ENCODE measurements at regions not wholly inside any gene's neighbourhood (a gene's known extent, or its start where the extent isn't known, plus 50 kb on each side); places are given as distances from the start of the nearest gene placed in this dataset.

DNA sequence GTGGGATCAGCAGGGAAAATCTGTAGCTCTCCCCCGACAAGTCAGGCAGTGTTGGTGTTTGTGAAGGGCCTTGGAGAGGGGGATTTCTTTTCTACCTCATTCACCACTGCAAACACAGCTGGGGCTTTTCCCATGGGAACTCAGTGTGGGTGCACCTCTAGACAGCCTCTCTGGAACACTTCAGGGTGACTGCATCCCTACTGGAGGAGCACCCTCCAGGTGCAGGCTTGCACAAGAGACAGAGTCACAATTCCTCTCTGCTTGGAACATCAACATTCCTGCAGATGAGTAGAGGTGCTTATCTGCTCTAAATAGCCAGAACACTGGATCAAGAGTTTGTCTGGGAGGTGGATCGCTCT lies 72.7 kb upstream of the AKAP13 start:
- no peak for DNase-seq

DNA sequence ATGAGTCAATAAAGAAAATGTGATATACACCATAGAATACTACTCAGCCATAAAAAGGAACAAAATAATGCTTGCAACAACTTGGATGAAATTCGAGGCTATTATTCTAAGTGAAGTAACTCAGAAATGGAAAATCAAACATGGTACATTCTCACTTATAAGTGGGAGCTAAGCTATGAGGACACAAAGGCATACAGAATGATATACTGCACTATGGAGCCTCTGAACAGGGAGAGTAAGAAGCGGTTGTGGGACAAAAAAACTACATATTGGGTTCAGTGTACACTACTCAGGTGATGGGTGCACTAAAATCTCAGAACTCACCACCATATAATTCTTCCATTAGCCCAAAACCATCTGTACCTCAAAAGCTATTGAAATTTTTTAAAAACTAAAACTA lies 68.8 kb upstream of the AKAP13 start:
- no peak for DNase-seq

DNA sequence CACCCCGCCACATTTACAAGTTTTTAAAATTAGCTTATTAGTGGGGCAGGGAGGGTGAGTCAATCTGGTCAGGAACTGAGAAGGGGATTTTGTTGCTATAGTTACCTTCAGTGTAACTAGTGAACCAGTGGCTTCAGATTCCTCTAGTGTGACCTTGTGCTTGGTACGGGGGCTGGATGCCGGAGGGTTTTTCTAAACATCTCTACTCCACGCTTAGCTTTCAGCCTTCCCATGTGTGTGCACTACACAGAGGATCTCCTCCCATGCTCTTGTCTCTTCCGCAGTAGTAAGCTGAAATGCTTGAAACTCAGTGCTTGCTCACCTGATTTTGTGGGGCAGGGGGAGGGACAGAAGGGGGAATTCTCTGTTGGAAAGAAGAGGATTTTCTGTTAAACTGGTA lies 67.9 kb upstream of the AKAP13 start:
- no peak for DNase-seq

DNA sequence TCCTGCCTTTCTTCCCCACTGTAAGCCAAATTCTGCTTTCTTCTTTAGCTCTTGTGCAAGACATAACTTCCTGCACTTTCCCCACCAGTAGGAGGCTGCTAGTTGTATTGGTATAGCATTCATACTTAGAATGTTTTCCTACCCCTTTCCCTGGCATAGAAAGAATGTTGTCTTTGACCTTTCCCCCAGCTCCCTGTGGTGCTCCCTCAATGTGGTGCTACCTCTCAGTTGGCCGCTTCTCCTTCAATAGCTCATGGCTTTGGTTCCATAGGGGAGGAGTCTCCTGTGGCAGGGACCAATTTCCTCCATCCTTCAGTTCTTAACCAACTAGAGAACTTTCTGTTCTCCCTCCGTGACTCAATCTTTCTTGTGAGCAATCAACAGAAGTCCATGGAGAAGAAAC lies 67.5 kb upstream of the AKAP13 start:
- no peak for DNase-seq

DNA sequence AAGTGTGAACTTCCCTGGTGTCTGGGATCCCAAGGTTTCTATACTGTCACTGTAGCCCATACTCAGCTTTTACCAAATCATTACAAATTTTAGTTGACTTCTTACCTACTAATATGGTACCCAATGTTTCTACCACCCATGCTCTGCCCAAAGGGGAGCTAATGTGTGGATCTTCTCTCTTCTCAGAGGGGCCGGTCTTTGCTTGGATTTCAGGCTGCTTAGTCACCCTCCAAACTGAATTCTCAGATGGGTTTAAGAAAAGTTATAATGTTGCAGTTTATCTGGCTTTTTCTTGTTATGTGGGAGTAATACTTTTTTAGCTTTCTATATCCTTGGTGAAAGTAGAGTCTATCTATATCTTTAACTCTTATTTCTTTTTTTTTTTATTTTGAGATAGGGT lies 67.1 kb upstream of the AKAP13 start:
- DNase-seq: no peak

DNA sequence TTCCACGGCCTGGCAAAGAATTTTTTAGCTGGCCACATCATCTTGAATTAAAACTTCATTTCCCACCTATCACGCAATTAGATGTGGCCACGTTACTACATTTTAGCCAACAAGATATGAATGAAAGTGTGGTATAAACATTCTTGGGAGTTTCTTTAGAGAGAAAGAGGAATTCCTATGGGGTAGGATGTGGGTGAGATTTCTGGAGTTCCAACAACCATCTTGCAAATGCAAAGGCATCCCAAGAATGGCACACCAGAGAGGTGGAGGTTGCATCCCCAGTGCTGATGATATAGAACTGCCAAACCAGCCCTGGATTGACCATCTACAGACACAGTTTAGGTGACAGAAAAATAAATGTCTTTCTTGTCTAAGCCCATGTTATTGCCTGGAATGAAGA lies 66.3 kb upstream of the AKAP13 start:
- no peak for DNase-seq

DNA sequence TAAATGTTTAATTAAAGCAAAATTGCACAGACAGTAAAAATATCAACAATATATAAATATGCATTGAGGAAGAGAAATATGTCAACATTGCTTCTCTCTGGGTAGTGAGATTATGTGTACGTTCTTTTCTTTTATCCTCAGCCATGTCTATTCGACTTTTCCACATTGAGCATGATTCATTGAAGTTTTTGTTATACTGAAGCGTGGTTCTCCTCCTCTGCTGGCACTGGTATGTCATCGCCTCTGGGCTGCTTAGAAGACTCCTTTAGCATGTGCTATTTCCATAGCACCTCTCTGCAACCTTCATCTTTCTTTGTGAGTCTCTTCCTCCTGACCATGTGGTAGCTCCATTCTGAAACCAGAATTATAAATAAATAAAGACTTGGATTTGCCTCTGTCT lies 65.8 kb upstream of the AKAP13 start:
- DNase-seq: no peak

DNA sequence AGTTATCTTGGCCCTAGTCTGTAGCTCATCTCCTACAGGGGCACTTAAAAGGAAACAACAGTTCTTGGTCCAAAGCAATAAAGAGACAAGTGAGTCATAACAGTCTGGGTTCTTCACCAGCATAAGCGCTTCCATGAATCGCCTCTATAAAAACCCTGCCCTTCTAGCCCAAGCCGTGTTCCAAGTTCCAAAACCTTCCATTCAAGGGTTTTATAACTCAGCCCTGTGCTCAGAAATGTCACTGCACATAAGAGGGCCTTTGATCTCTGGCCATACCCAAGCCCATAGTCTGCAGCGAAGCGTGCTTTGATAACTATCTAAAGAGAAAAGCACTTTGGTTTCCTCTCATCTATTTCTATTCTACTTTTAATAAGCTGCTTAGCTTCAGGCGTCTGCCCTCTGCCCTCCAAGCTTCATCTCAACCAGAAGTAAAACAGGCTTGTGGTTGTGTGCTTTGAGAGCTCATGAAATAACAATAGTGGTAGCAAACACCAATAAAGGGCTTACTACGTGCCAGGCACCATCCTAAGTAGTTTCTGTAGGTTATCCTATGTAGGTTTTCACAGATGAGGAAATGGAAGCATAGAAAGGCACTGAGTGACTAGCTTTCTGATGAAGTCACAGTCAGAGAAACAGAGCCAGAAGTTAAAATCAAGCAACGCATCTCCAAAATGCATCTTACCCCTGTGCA lies 64.0 kb upstream of the AKAP13 start:
- no peak for DNase-seq

DNA sequence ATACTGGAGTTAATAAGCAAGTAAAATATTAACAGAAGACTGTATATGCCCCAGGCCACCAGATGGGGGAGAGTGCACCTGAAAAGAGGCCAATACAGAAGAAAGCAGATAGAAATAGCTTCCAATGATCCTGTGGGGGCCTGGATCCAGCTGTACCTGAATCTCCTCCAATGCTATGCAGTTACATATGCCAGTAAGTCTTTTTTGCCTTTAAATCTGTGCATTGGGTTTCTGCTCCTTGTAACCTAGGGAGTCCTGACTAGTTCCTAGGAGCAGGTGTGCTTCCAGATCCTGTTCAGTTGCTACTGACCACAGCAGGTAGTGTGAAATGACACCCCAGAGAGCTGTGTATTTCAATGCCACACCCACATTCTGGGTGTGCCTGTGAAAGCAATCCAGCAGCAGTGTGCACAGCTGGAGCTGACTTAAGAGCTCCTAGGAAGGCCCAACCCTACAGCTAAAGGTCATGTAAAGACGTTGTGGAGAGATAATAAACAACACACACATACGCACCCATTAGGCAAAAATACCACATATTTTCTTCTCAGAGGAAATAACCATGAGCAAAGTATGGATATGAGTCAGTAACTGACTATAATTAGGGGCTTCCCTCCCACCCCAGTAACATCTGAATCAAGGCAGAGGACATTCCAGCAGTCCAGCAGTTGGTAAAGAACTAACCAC lies 62.2 kb upstream of the AKAP13 start:
- DNase-seq: no peak

DNA sequence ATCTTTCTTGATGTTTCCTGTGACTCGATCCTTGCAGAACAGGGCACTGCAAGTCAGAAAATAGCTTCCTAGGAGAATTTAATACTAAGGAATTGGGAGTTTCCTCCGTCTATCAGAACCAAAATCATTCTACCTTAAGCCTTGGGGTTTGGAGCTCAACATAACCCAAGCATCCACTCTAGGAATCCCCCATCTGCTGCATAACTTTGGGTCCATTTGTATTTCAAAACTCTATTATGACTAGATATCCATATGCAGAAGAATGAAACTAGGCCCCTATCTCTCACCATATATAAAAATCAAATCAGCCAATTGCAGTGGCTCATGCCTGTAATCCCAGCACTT lies 61.7 kb upstream of the AKAP13 start:
- DNase-seq: no peak

DNA sequence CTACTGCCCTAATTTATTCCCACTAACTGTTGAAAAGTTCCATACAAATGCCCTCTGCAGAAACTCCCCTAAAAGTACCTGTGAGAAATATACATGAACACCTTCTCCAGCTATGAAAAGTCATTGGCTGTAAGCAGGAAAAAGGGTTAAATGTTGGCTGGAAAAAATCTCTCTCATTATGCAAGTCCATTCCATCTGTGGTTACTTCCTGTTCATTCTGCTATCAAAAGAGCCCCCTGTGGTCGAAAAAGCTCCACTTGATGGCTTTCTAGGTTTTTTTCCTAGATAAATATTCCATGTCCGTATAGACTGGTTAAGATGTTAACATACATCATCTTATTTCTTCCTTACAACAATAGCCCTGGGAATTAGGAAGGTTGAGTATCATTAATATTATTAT lies 56.2 kb upstream of the AKAP13 start:
- DNase-seq: no peak

DNA sequence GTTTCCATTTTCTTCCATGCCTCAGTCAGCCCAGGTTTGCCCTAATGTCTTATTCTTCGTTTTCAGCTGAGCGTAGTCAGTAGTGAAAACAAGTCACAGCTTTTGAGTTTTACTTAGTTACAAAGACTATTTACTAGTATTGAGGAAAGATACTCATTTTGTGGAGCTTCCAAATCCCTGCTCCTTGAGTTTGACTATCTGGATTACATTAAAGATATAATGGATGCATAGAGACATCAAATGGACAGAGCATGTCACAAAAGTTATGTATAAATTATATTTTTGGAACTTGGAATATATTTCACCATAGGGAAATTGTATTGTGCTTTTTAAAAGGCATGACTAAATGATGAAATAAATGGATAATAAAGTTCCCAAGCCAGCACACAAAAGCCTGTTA lies 54.6 kb upstream of the AKAP13 start:
- DNase-seq: no peak

DNA sequence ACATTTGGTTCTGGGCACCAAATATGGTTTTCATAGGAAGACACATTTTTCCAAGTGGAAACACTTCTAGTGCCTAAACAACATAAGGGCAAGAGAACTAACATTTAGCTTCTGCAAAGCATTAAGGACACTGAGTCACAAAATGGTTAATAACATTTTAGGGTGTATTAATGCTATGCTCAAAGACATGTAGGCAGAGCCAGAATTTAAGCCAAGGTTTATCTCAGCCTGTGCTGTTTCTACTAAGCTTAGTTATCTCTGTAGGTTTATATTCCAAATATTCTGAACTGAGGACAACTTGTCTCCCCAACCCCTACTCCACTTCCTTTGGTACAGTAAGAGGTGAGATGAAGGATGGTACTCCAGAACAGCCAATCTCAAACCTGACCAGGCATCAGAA lies 54.1 kb upstream of the AKAP13 start:
- DNase-seq: no peak

DNA sequence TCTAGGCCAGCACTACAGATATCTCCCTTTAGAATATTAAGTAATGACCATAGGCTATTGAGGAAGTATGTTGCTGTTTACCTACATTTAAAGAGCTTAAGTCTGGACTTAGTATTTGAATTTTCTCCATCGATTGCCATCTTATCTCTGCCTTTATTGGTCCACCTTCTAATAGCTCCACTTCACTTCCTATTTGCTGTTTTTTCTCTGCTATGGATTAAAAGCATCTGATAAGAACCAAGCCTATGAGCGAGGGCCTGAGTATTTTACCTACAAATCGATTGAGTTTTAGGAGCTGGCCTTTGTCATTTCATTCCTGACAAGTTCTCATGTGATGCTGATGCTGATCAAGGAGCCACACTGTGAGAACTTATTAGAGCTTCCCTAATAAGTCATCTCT lies 52.6 kb upstream of the AKAP13 start:
- no peak for DNase-seq

DNA sequence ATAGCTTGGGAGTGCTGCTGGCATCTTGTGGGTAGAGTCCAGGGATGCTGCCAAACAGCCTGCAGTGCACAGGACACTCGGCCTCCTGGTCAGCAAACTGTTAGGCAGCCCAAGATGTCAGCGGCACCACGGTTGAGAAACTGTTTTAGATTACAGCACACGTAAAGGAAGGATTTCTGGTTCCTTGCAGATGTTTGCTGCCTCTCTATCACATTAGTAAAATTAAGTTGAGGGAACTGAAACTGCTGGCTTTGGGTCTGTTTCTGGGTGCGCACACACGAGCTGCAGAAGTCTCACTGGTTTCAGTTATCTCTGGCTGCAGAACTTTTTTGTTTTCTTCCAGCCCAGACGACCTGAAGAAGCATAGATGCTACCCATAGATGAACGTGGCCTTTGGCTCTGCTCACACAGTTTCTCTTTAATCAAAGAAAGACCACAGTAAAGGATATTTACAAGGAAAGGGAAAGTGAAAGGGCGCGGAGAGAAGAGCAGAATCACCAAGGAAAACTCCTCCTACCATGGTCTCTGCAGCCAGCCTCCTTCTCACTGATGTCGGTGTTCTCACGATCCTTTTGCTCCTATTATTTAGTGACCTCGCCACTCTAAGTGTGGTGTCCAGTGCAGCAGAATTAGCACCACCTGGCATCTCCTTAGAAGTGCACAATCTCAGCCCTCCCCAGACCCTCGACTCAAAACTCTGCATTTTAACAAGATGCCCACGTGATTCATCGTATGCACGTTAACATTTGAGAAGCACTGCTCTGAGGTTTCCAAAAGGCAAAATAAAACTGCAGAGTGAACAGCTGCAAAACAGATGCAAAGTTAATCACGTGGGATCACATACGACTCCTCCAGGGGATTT lies 50.6 kb upstream of the AKAP13 start:
- DNase-seq: no peak

All from left kidney (tissue), 1 donor.